ENCODE measurements at regions not wholly inside any gene's neighbourhood (a gene's known extent, or its start where the extent isn't known, plus 50 kb on each side); places are given as distances from the start of the nearest gene placed in this dataset.

DNA sequence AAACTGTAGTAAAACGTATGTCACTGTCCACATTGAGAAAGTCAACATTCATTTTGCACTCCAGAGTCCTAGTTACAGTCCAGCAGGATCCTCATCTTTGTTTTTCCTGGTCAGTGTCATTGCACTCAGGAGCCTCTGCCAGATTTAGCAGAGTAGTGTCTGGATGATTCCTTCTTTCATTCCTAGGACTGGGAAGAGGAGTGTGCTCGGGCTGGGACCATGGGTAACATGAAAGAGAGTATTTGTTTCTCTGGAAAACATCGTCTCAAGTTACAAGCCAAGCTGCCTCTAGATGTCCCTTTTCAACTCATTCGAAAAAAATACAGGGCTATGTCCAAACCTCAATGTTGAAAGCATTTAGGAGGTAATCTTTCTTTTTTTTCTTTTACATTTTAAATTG is 69.9 kb upstream of the TNIP3 start:
- TF ChIP-seq, protein P1, sequence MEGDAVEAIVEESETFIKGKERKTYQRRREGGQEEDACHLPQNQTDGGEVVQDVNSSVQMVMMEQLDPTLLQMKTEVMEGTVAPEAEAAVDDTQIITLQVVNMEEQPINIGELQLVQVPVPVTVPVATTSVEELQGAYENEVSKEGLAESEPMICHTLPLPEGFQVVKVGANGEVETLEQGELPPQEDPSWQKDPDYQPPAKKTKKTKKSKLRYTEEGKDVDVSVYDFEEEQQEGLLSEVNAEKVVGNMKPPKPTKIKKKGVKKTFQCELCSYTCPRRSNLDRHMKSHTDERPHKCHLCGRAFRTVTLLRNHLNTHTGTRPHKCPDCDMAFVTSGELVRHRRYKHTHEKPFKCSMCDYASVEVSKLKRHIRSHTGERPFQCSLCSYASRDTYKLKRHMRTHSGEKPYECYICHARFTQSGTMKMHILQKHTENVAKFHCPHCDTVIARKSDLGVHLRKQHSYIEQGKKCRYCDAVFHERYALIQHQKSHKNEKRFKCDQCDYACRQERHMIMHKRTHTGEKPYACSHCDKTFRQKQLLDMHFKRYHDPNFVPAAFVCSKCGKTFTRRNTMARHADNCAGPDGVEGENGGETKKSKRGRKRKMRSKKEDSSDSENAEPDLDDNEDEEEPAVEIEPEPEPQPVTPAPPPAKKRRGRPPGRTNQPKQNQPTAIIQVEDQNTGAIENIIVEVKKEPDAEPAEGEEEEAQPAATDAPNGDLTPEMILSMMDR (IDR thresholded peaks at IDR 0.05; ENCODE audit: borderline replicate concordance, extremely low read depth, insufficient read depth) = no peak
- no peak overlapping the region for H3K4me3 ChIP-seq (ENCODE audit: low read length in 3 of 3)
- H3K9me3 ChIP-seq (ENCODE audit: control insufficient read depth in 2 of 3, insufficient read depth in 1 of 3, low read length in 3 of 3) = no peaks in the 10 kb centered on the region
- FAIRE-seq (no peak), DNase-seq (peak in 2 of 5 donors; percentile 21 to 24)
- H3K27ac ChIP-seq (ENCODE audit: low read depth in 2 of 2, low read length in 2 of 2) = no peak overlapping the region
- intact Hi-C loops (cut with DNase I) = no loop called here
- H3K4me1 ChIP-seq (ENCODE audit: control insufficient read depth in 2 of 3, insufficient read depth in 2 of 3, low read depth in 1 of 3, low read length in 3 of 3) = no peaks in the 10 kb centered on the region
- H3K36me3 ChIP-seq (ENCODE audit: control insufficient read depth in 2 of 3, insufficient read depth in 3 of 3, low read length in 3 of 3) = no peaks in the 10 kb centered on the region
- H3K9ac ChIP-seq (ENCODE audit: low read length in 3 of 3) = no peak overlapping the region
- no peaks in the 10 kb centered on the region for H3K27me3 ChIP-seq (ENCODE audit: control insufficient read depth, insufficient read depth, low read length)

DNA sequence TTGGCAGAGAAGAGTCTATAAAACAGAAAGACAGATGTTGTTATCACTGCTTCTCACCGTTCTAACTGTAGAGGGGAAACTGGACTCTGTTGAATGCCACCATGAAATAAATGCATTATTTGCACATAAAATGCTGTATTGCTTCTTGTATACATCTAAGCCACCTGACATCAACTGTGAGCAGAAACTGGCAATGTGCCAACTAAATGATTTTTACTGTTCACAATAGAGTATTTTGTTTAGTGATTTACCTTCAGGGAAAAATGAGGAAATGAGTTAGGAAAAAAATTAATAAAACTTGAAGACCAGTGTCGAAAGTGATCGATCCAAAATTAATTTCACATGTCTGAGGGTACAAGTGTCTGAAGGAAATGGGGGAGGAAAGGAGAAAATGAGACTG is 65.9 kb upstream of the TNIP3 start:
- Histone ChIP-seq H3K4me3 (ENCODE audit: low read length in 3 of 3) (no peak overlapping the region), H3K27ac (ENCODE audit: low read depth in 2 of 2, low read length in 2 of 2) (no peak overlapping the region), H3K9ac (ENCODE audit: low read length in 3 of 3) (no peak overlapping the region), H3K27me3 (ENCODE audit: control insufficient read depth, insufficient read depth, low read length) (no peaks in the 10 kb centered on the region), H3K4me1 (ENCODE audit: control insufficient read depth in 2 of 3, insufficient read depth in 2 of 3, low read depth in 1 of 3, low read length in 3 of 3) (no peaks in the 10 kb centered on the region), H3K9me3 (ENCODE audit: control insufficient read depth in 2 of 3, insufficient read depth in 1 of 3, low read length in 3 of 3) (no peaks in the 10 kb centered on the region), H3K36me3 (ENCODE audit: control insufficient read depth in 2 of 3, insufficient read depth in 3 of 3, low read length in 3 of 3) (no peaks in the 10 kb centered on the region)
- intact Hi-C loops (cut with DNase I) = no loop called here
- TF ChIP-seq, protein P1 (IDR thresholded peaks at IDR 0.05; ENCODE audit: borderline replicate concordance, extremely low read depth, insufficient read depth) = no peak
- FAIRE-seq (no peak), DNase-seq (no peak)

DNA sequence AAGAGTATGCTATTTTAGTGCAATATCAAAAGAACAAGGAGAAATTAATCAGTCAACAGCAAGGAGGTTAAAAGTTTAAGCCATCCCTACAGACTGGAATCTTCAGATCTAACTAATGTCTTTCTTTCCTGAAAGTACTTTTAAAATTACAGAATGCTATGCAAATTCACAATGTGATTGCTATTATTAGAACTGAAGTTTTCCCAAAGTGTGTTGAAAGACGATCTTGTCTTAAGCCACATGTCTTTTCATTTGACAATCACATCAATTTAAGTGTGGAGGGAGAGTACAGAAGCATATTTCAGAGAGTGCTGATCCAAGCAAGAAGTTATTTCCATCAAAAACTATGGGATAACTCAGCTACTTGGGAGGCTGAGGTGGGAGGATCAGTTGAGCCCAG is 64.7 kb upstream of the TNIP3 start:
- Histone ChIP-seq H3K27ac (ENCODE audit: low read depth in 2 of 2, low read length in 2 of 2) (no peak overlapping the region), H3K4me3 (ENCODE audit: low read length in 3 of 3) (no peak overlapping the region), H3K9me3 (ENCODE audit: control insufficient read depth in 2 of 3, insufficient read depth in 1 of 3, low read length in 3 of 3) (no peaks in the 10 kb centered on the region), H3K4me1 (ENCODE audit: control insufficient read depth in 2 of 3, insufficient read depth in 2 of 3, low read depth in 1 of 3, low read length in 3 of 3) (no peaks in the 10 kb centered on the region), H3K27me3 (ENCODE audit: control insufficient read depth, insufficient read depth, low read length) (no peaks in the 10 kb centered on the region), H3K9ac (ENCODE audit: low read length in 3 of 3) (no peak overlapping the region), H3K36me3 (ENCODE audit: control insufficient read depth in 2 of 3, insufficient read depth in 3 of 3, low read length in 3 of 3) (no peaks in the 10 kb centered on the region)
- FAIRE-seq (no peak), DNase-seq (no peak)
- intact Hi-C loops (cut with DNase I) = no loop called here
- TF ChIP-seq, protein P1 (IDR thresholded peaks at IDR 0.05; ENCODE audit: borderline replicate concordance, extremely low read depth, insufficient read depth) = no peak

DNA sequence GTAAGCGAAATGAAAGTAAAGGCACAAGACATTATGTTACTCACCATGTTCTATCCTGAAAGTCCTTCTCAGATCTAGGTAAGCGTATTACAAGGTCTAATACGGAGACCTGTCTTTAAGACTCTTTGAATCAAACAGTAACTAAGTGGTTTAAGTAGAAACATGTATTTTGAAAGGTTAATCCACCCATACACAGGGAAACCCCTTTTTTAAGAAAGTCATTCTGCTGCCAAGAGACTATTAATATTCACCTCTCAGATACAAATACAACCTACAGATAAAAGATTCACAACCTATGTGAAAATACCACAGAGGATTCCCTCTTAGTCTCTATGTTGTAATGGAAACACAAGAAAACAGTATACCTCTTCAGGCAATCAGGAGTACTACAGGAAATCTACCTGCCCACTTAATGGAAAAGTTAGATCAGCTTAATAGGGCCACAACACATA is 63.2 kb upstream of the TNIP3 start:
- FAIRE-seq (no peak), DNase-seq (no peak)
- Histone ChIP-seq H3K27me3 (ENCODE audit: control insufficient read depth, insufficient read depth, low read length) (no peaks in the 10 kb centered on the region), H3K9ac (ENCODE audit: low read length in 3 of 3) (no peak overlapping the region), H3K27ac (ENCODE audit: low read depth in 2 of 2, low read length in 2 of 2) (no peak overlapping the region), H3K4me3 (ENCODE audit: low read length in 3 of 3) (no peak overlapping the region), H3K36me3 (ENCODE audit: control insufficient read depth in 2 of 3, insufficient read depth in 3 of 3, low read length in 3 of 3) (no peaks in the 10 kb centered on the region), H3K4me1 (ENCODE audit: control insufficient read depth in 2 of 3, insufficient read depth in 2 of 3, low read depth in 1 of 3, low read length in 3 of 3) (no peaks in the 10 kb centered on the region), H3K9me3 (ENCODE audit: control insufficient read depth in 2 of 3, insufficient read depth in 1 of 3, low read length in 3 of 3) (no peaks in the 10 kb centered on the region)
- intact Hi-C loops (cut with DNase I) = no loop called here
- TF ChIP-seq, protein P1 (IDR thresholded peaks at IDR 0.05; ENCODE audit: borderline replicate concordance, extremely low read depth, insufficient read depth) = no peak

Measured in kidney (tissue), 13 donors.